Natural killer cell treated with Interleukin-12 subunit alpha and Interleukin-12 subunit beta and Interleukin-15 and Interleukin-18, amount 100 ng/mL, for 72 hours (primary cell): ENCODE measurements at regions not wholly inside any gene's neighbourhood (a gene's known extent, or its start where the extent isn't known, plus 50 kb on each side); places are given as distances from the start of the nearest gene placed in this dataset.

ENCODE experiments used
- ATAC-seq, 2 donors: fragments of 150-1000 bp; cut with Tn5 transposase in 1 of 2; sonication (Bioruptor Pico), chemical (Tn5 transposase) in 1 of 2; 2 replicates each; pipeline ENCODE4 v1.10.0; 2021
- DNase-seq: peaks from one replicate; pipeline ENCODE4 v3.0.0; 2022; ENCODE audit warnings: low spot score
- H3K27ac Mint-ChIP-seq, 2 donors: 1 replicate in 1 of 2; 2 replicates in 1 of 2; pipeline ENCODE4 v1.8.0; 2022; ENCODE audit warnings: mixed read lengths in 2 of 2, mild to moderate bottlenecking in 1 of 2, moderate library complexity in 1 of 2
- H3K27me3 Mint-ChIP-seq, 2 donors: 1 replicate in 1 of 2; 2 replicates in 1 of 2; pipeline ENCODE4 v1.8.0; 2022; ENCODE audit warnings: mixed read lengths in 2 of 2
- H3K36me3 Mint-ChIP-seq: one replicate; pipeline ENCODE4 v1.8.0; 2022; ENCODE audit warnings: mixed read lengths
- H3K4me1 Mint-ChIP-seq, 2 donors: 1 replicate in 1 of 2; 2 replicates in 1 of 2; pipeline ENCODE4 v1.8.0; 2022; ENCODE audit warnings: low read depth in 2 of 2, mixed read lengths in 2 of 2, mild to moderate bottlenecking in 1 of 2
- H3K4me3 Mint-ChIP-seq: one replicate; pipeline ENCODE4 v1.8.0; 2022; ENCODE audit warnings: mixed read lengths
- H3K9me3 Mint-ChIP-seq: 2 replicates; pipeline ENCODE4 v1.8.0; 2022; ENCODE audit warnings: mixed read lengths

GRCh38 chr3:59559721-59560435 is 510.1 kb upstream of the CFAP20DC start:
- Mint-ChIP-seq H3K36me3 (no peaks in the 10 kb centered on the region), H3K27me3 (peaks cover 0 to 5% of the 10 kb centered on the region in 2 donors), H3K9me3 (no peaks in the 10 kb centered on the region), H3K4me1 (peaks cover 5 to 15% of the 10 kb centered on the region in 2 donors), H3K27ac (peak overlapping the region in 1 of 2 donors; percentile 67), H3K4me3 (peak overlapping the region; percentile 41)
- ATAC-seq (peak; percentile 90 to 94), DNase-seq (no peak)

- ATAC-seq (peak; percentile 2 to 50), DNase-seq (no peak)
- Mint-ChIP-seq H3K27ac (peak overlapping the region in 1 of 2 donors; percentile 67), H3K4me1 (peaks cover 5 to 15% of the 10 kb centered on the region in 2 donors), H3K36me3 (no peaks in the 10 kb centered on the region), H3K4me3 (peak overlapping the region; percentile 41), H3K27me3 (peaks cover 4 to 9% of the 10 kb centered on the region in 2 donors), H3K9me3 (no peaks in the 10 kb centered on the region)
Observed at GRCh38 chr3:59558906-59559720, 509.3 kb upstream of the CFAP20DC start.

GRCh38 chr3:59555593-59556315 is 505.9 kb upstream of the CFAP20DC start:
- no peak for ATAC-seq

GRCh38 chr3:59553076-59553475 is 503.3 kb upstream of the CFAP20DC start:
- DNase-seq, result no peak
- H3K36me3 Mint-ChIP-seq, result no peaks in the 10 kb centered on the region
- H3K4me3 Mint-ChIP-seq, result no peak overlapping the region
- H3K27me3 Mint-ChIP-seq, result peaks cover 11 to 16% of the 10 kb centered on the region in 2 donors
- no peak overlapping the region for H3K27ac Mint-ChIP-seq
- no peaks in the 10 kb centered on the region for H3K4me1 Mint-ChIP-seq
- ATAC-seq, result no peak
- H3K9me3 Mint-ChIP-seq, result no peaks in the 10 kb centered on the region

More at GRCh38 chr3:59555593-59556315, 505.9 kb upstream of the CFAP20DC start:
- Mint-ChIP-seq H3K4me3 (no peak overlapping the region), H3K4me1 (peaks cover 5 to 15% of the 10 kb centered on the region in 2 donors), H3K36me3 (no peaks in the 10 kb centered on the region), H3K27me3 (peaks cover 6 to 16% of the 10 kb centered on the region in 2 donors), H3K27ac (no peak overlapping the region), H3K9me3 (no peaks in the 10 kb centered on the region)
- no peak for DNase-seq

GRCh38 chr3:59551834-59552233 is 502.0 kb upstream of the CFAP20DC start:
- Mint-ChIP-seq H3K27me3 (peaks cover 11 to 16% of the 10 kb centered on the region in 2 donors), H3K4me3 (no peak overlapping the region), H3K36me3 (no peaks in the 10 kb centered on the region), H3K9me3 (no peaks in the 10 kb centered on the region), H3K27ac (no peak overlapping the region), H3K4me1 (no peaks in the 10 kb centered on the region)
- no peak for ATAC-seq
- no peak for DNase-seq

- ATAC-seq, result no peak
- H3K27ac Mint-ChIP-seq, result no peak overlapping the region
- peaks cover 11 to 12% of the 10 kb centered on the region in 2 donors for H3K27me3 Mint-ChIP-seq
- DNase-seq, result no peak
- no peaks in the 10 kb centered on the region for H3K9me3 Mint-ChIP-seq
- H3K4me3 Mint-ChIP-seq, result no peak overlapping the region
- no peaks in the 10 kb centered on the region for H3K4me1 Mint-ChIP-seq
- no peaks in the 10 kb centered on the region for H3K36me3 Mint-ChIP-seq
Observed at GRCh38 chr3:59549962-59550361, 500.1 kb upstream of the CFAP20DC start.

- H3K4me1 Mint-ChIP-seq, result no peaks in the 10 kb centered on the region
- no peaks in the 10 kb centered on the region for H3K9me3 Mint-ChIP-seq
- DNase-seq (no peak), ATAC-seq (no peak)
- no peak overlapping the region for H3K27ac Mint-ChIP-seq
- no peak overlapping the region for H3K4me3 Mint-ChIP-seq
- H3K36me3 Mint-ChIP-seq, result no peaks in the 10 kb centered on the region
- peaks cover 0 to 5% of the 10 kb centered on the region in 2 donors for H3K27me3 Mint-ChIP-seq
Observed at GRCh38 chr3:59547874-59548273, 498.0 kb upstream of the CFAP20DC start.

GRCh38 chr3:59546522-59546921 is 496.7 kb upstream of the CFAP20DC start:
- Mint-ChIP-seq H3K27ac (no peak overlapping the region), H3K4me1 (no peaks in the 10 kb centered on the region), H3K9me3 (no peaks in the 10 kb centered on the region), H3K36me3 (no peaks in the 10 kb centered on the region), H3K4me3 (no peak overlapping the region), H3K27me3 (peaks cover 0 to 5% of the 10 kb centered on the region in 2 donors)
- DNase-seq (no peak), ATAC-seq (no peak)

- no peak overlapping the region for H3K4me3 Mint-ChIP-seq
- H3K36me3 Mint-ChIP-seq, result no peaks in the 10 kb centered on the region
- no peaks in the 10 kb centered on the region for H3K9me3 Mint-ChIP-seq
- DNase-seq (no peak), ATAC-seq (no peak)
- H3K27me3 Mint-ChIP-seq, result peaks cover 0 to 5% of the 10 kb centered on the region in 2 donors
- H3K4me1 Mint-ChIP-seq, result peaks cover 8 to 9% of the 10 kb centered on the region in 2 donors
- H3K27ac Mint-ChIP-seq, result no peak overlapping the region
Observed at GRCh38 chr3:59545374-59545773, 495.5 kb upstream of the CFAP20DC start.

GRCh38 chr3:59542276-59542675 is 492.5 kb upstream of the CFAP20DC start:
- DNase-seq, result no peak
- Mint-ChIP-seq H3K27me3 (peaks cover 0 to 4% of the 10 kb centered on the region in 2 donors), H3K27ac (no peak overlapping the region), H3K4me1 (peaks cover 10 to 13% of the 10 kb centered on the region in 2 donors), H3K9me3 (no peaks in the 10 kb centered on the region), H3K4me3 (no peak overlapping the region), H3K36me3 (no peaks in the 10 kb centered on the region)
- ATAC-seq, result no peak

GRCh38 chr3:59540696-59541095 is 490.9 kb upstream of the CFAP20DC start:
- Mint-ChIP-seq H3K27ac (peak overlapping the region; percentile 7 to 34), H3K9me3 (no peaks in the 10 kb centered on the region), H3K4me1 (peaks cover 10 to 13% of the 10 kb centered on the region in 2 donors), H3K4me3 (peak overlapping the region; percentile 16), H3K36me3 (no peaks in the 10 kb centered on the region), H3K27me3 (peaks cover 0 to 4% of the 10 kb centered on the region in 2 donors)
- ATAC-seq (peak; percentile 53 to 92), DNase-seq (no peak)

- H3K27me3 Mint-ChIP-seq, result peaks cover 0 to 5% of the 10 kb centered on the region in 2 donors
- no peaks in the 10 kb centered on the region for H3K36me3 Mint-ChIP-seq
- no peaks in the 10 kb centered on the region for H3K9me3 Mint-ChIP-seq
- ATAC-seq (no peak), DNase-seq (no peak)
- H3K27ac Mint-ChIP-seq, result peak overlapping the region in 1 of 2 donors; percentile 7
- H3K4me1 Mint-ChIP-seq, result peaks cover 10 to 13% of the 10 kb centered on the region in 2 donors
- H3K4me3 Mint-ChIP-seq, result peak overlapping the region; percentile 16
Observed at GRCh38 chr3:59540241-59540640, 490.4 kb upstream of the CFAP20DC start.

GRCh38 chr3:59538753-59539432 is 489.1 kb upstream of the CFAP20DC start:
- Mint-ChIP-seq H3K27me3 (peaks cover 0 to 7% of the 10 kb centered on the region in 2 donors), H3K27ac (no peak overlapping the region), H3K4me1 (peaks cover 10 to 13% of the 10 kb centered on the region in 2 donors), H3K36me3 (no peaks in the 10 kb centered on the region), H3K4me3 (no peak overlapping the region), H3K9me3 (no peaks in the 10 kb centered on the region)
- ATAC-seq, result no peak
- DNase-seq, result no peak
